ENCODE measurements at regions not wholly inside any gene's neighbourhood (a gene's known extent, or its start where the extent isn't known, plus 50 kb on each side); places are given as distances from the start of the nearest gene placed in this dataset.

- TF ChIP-seq CTCF (IDR thresholded peaks at IDR 0.05) = no peak
- H3K36me3 ChIP-seq = no peaks in the 10 kb centered on the region
- no peak overlapping the region for H3K27ac ChIP-seq
- intact Hi-C loops (cut with DNase I) = no loop called here
- H3K4me1 ChIP-seq = no peaks in the 10 kb centered on the region
- WGBS, 2 donors = 65 to 67% methylated on average over 5 of the region's 5 CpGs
- no peak for ATAC-seq
- no peak overlapping the region for H3K4me3 ChIP-seq
- no peaks in the 10 kb centered on the region for H3K9me3 ChIP-seq
- FAIRE-seq = no peak
- DNase-seq = no peak
- no peaks in the 10 kb centered on the region for H3K27me3 ChIP-seq
These were observed 1000.0 kb upstream of the CELF2 start for GRCh38 chr10:10017716-10018115.

GRCh38 chr10:10020945-10021344, 996.7 kb upstream of the CELF2 start:
- Histone ChIP-seq H3K36me3 (no peaks in the 10 kb centered on the region), H3K9me3 (no peaks in the 10 kb centered on the region), H3K4me3 (no peak overlapping the region), H3K4me1 (no peaks in the 10 kb centered on the region), H3K27me3 (no peaks in the 10 kb centered on the region), H3K27ac (no peak overlapping the region)
- FAIRE-seq (no peak), DNase-seq (no peak), ATAC-seq (no peak)
- intact Hi-C loops (cut with DNase I) = no loop called here
- WGBS, 2 donors = 14 to 26% methylated on average over 1 of the region's 1 CpG
- TF ChIP-seq CTCF (IDR thresholded peaks at IDR 0.05) = no peak

- H3K27ac ChIP-seq = no peak overlapping the region
- H3K4me3 ChIP-seq = no peak overlapping the region
- WGBS, 2 donors = 31 to 42% methylated on average over 2 of the region's 2 CpGs
- DNase-seq = no peak
- no peak for ATAC-seq
- H3K9me3 ChIP-seq = no peaks in the 10 kb centered on the region
- TF ChIP-seq CTCF (IDR thresholded peaks at IDR 0.05) = no peak
- H3K4me1 ChIP-seq = no peaks in the 10 kb centered on the region
- intact Hi-C loops (cut with DNase I) = no loop called here
- FAIRE-seq = no peak
- H3K36me3 ChIP-seq = no peaks in the 10 kb centered on the region
- H3K27me3 ChIP-seq = no peaks in the 10 kb centered on the region
These were observed 984.7 kb upstream of the CELF2 start for GRCh38 chr10:10032991-10033390.

- no peak for FAIRE-seq
- Histone ChIP-seq H3K27ac (no peak overlapping the region), H3K27me3 (no peaks in the 10 kb centered on the region), H3K4me3 (no peak overlapping the region), H3K36me3 (no peaks in the 10 kb centered on the region), H3K9me3 (no peaks in the 10 kb centered on the region), H3K4me1 (no peaks in the 10 kb centered on the region)
- no peak for ATAC-seq
- no peak for TF ChIP-seq CTCF (IDR thresholded peaks at IDR 0.05)
- intact Hi-C loops (cut with DNase I) = no loop called here
- DNase-seq = no peak
These were observed 979.3 kb upstream of the CELF2 start for GRCh38 chr10:10038348-10038747.

- intact Hi-C loops (cut with DNase I) = no loop called here
These were observed 978.1 kb upstream of the CELF2 start for GRCh38 chr10:10039595-10039994.

More at GRCh38 chr10:10039595-10039994, 978.1 kb upstream of the CELF2 start:
- DNase-seq = no peak
- no peaks in the 10 kb centered on the region for H3K4me1 ChIP-seq
- no peaks in the 10 kb centered on the region for H3K27me3 ChIP-seq
- H3K27ac ChIP-seq = no peak overlapping the region
- no peak for FAIRE-seq
- H3K9me3 ChIP-seq = no peaks in the 10 kb centered on the region
- no peak for TF ChIP-seq CTCF (IDR thresholded peaks at IDR 0.05)
- H3K4me3 ChIP-seq = no peak overlapping the region
- ATAC-seq = no peak
- WGBS, 2 donors = 39 to 57% methylated on average over 2 of the region's 2 CpGs
- H3K36me3 ChIP-seq = no peaks in the 10 kb centered on the region
